RPMI8226 (cell line): ENCODE measurements at regions not wholly inside any gene's neighbourhood (a gene's known extent, or its start where the extent isn't known, plus 50 kb on each side); places are given as distances from the start of the nearest gene placed in this dataset.

Experiments
- DNase-seq: peaks from one replicate; pipeline ENCODE4 v3.0.0-alpha.2; 2015

- DNase-seq = no peak
These were observed 238.4 kb downstream of the SNCA start for GRCh38 chr4:89598602-89599001.

DNA sequence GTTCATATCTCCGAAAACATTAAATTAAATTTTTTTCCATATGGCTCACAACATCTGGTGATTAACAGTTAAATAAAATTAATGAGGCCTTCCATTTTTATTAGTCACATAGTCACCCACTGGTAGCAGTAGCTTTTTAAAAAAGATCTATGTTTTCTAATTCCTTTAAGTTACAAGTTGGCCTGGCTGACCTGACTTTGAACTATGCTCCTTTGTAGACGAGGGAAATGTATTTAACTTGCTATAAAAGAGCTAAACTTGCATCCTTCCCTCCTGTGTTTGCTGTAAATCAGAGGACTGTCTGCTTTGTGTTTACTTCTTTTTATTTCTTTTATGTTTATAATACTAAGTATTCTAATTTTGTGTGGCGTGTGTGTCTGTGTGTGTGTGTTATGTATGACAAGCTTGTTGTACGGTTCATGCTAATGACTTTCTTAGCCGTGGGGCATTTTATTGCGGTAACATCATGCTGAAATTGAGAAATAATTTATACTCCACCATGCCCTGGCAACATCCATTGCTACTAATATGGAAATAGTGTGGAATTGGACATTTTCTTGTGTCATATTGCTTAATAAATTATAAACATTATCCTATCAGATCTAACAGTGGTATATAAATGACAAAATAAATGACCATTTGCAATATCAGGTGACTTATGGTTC lies 241.7 kb downstream of the SNCA start:
- DNase-seq = no peak

GRCh38 chr4:89590128-89590527 lies 246.8 kb downstream of the SNCA start:
- DNase-seq = no peak

- no peak for DNase-seq
These were observed 248.5 kb downstream of the SNCA start for GRCh38 chr4:89588421-89588820.

DNA sequence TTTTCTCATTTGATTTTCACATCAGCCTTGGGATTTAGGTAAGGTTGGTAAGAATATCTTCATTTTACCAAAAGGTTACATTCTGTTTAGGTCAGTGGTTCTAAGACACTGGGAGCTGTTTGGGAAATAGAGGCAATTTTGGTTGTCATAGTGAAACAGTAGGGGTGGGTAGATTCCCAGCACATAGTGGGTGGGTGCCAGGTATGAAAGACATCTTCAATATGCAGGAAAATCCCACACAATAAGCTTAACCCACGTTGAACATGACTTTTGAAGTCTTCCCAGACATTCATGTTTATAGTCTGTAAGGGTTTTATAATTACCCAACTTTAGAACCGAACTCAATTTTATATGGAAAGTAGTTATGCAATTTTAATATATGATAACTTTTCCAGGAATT lies 249.6 kb downstream of the SNCA start:
- DNase-seq = no peak

- DNase-seq = no peak
These were observed 250.1 kb downstream of the SNCA start for GRCh38 chr4:89586864-89587263.

DNA sequence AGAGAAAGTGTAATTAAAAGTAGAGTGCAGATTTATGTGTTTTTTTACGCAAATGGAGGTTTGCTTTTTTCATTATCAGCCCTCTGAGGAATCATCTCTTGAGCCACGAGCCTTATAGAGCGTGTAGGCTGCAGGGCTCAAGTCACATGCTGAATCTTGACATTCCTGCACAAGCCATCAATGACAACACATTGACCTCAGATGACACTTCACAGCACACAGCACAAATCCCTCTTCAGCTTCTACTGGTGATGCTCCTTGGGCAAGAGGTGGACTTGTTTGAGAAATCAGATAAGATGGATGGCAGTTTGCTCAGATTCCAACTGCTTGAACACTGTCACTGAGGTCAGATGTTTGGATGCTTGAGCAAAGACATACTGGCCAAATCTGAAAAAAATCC lies 250.6 kb downstream of the SNCA start:
- DNase-seq = no peak

GRCh38 chr4:89582756-89583505 lies 254.0 kb downstream of the SNCA start:
- no peak for DNase-seq

GRCh38 chr4:89579771-89580170 lies 257.2 kb downstream of the SNCA start:
- DNase-seq = no peak

DNA sequence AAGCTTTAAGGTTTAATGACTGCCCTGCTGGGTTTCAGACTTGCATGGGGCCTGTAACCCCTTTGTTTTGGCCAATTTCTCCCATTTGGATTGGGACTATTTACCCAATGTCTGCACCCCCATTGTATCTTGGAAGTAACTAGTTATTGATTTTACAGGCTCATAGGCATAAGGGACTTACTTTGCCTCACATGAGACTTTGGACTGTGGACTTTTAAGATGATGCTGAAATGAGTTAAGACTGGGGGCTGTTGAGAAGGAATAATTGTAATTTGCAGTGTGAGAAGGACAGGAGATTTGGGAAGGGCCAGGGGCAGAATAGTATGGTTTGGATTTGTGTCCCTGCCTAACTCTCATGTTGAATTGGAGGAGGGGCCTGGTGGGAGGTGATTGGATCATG lies 260.7 kb downstream of the SNCA start:
- no peak for DNase-seq

DNA sequence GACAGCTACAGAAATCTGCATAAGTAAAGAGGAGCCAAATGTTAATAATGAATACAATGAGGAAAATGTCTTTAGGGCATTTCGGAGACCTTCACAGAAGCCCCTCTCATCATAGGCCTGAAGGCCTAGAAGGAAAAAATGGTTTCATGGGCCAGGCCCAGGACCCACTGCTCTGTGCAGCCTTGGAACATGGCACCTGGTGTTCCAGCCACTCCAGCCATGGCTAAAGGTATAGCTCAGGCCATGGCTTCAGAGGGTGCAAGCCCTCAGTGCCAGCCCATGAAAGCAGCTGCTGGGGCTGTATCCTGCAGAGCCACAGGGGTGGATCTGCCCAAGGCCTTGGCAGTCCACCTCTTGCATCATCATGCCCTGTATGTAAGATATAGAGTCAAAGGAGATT lies 261.1 kb downstream of the SNCA start:
- DNase-seq = no peak

DNA sequence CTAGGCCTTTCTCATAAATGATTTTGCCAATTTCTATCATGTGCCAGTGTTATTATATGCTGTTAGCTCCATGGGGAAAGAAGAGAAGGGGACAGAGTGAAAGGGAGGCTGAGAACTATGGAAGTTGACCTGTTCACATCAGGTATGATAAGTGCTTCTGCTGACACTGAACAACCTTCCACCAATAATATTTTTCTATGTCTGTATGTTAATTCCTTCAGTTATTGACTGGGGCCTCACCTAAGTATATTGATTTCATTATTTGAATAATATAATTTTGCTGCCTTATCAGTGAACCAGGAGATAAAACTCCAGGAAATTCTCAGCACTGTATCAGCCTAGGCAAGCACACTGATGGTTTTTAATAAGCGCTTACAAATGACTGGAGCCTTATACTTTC lies 262.8 kb downstream of the SNCA start:
- no peak for DNase-seq

DNA sequence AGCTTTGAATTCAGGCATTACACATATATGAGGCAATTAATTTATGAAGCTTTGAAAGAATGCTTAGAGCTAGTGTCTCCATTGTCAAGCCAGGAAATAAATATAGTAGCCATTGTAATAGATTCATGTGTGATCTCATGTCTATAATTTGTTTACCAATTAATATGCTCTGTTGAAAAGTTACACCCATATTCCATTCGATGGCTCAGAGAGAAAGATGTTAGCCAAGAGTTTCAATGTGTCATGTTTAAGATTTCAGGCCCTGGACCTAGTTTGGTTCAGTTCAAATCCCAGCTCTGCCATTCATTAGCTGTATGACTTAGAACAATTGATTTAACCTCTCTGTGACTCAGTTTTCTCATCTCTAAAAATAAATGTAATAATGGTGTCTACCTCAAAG lies 263.3 kb downstream of the SNCA start:
- DNase-seq = no peak

- no peak for DNase-seq
These were observed 264.6 kb downstream of the SNCA start for GRCh38 chr4:89572224-89572858.

- no peak for DNase-seq
These were observed 263.3 kb upstream of the GPRIN3 start for GRCh38 chr4:89570931-89571330.

DNA sequence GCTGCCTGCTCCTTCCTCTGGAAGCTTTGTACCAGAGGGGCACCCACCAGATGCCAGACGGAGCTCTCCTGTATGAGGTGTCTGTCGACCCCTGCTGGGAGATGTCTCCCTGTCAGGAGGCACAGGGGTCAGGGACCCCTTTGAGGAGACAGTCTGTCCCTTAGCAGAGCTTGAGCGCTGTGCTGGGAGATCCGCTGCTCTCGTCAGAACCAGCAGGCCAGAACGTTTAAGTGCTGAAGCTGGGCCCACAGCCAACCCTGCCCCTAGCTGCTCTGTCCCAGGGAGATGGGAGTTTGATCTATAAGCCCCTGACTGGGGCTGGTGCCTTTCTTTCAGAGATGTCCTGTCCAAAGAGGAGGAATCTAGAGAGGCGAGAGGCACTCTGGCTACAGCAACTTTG lies 260.3 kb upstream of the GPRIN3 start:
- no peak for DNase-seq

GRCh38 chr4:89563431-89563830 lies 255.8 kb upstream of the GPRIN3 start:
- DNase-seq = no peak

GRCh38 chr4:89562746-89563145 lies 255.1 kb upstream of the GPRIN3 start:
- no peak for DNase-seq

DNA sequence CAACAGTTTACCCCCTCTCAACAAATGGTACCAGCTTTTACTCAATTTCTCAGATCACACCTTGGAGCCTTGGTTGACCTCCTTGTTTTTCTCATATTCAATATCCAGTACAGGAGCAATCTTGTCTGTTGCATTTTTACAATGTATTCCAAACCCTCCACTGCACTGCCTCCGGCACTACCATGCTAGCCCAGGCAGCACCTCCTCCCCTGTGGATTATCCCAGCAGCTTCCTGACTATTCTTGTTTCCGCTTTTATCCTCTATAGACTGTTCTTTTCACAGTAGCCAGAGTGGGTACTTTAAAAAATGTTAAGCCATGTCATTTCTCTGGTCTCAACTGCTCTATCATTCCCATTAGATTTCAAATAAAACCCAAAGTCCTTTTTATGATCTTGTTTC lies 253.4 kb upstream of the GPRIN3 start:
- no peak for DNase-seq

- DNase-seq = no peak
These were observed 250.5 kb upstream of the GPRIN3 start for GRCh38 chr4:89558147-89558546.

- no peak for DNase-seq
These were observed 249.2 kb upstream of the GPRIN3 start for GRCh38 chr4:89556601-89557305.

DNA sequence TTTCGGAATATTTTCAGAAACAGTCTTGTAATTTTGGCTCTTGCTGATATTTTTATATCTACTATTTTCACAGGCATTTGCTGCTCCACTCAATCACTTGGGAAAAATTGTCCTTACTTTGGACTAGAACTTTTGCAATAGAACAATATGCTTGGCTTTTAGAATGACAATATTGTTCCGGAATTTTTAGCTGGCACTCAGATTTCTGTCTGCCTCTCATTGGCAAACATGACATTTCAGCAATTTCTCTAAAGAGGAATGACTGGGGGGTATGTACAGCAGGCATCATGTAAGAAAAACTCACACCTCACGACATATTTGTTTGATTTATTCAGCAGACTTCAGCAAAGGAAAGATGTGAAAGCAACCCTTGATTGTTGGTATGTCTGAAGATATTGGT lies 243.6 kb upstream of the GPRIN3 start:
- DNase-seq = no peak

DNA sequence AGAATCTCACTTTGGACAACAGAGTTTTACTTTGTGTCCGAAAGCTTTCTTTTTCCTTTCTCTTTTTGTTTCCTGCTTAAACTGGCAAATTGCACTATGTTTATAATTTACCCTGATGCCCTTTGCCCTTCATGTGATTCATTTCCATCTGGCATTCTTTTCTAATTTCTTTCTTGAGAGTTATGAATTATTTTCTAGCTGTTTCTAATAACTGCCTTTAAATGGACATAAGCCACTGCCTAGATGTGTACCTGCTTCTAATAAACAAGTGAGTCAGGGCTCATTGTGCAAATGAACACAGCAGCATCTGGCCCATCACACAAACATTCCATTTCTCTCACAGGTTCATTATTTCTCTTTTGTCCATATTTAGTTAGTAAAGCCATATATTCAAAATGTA lies 242.3 kb upstream of the GPRIN3 start:
- no peak for DNase-seq

GRCh38 chr4:89545315-89545714 lies 237.7 kb upstream of the GPRIN3 start:
- no peak for DNase-seq
